Endometrial microvascular endothelial cells (primary cell): ENCODE measurements at regions not wholly inside any gene's neighbourhood (a gene's known extent, or its start where the extent isn't known, plus 50 kb on each side); places are given as distances from the start of the nearest gene placed in this dataset.
"Not testable (repeated sequence)": the region's sequence is repeated elsewhere in the genome, so short reads cannot be mapped to it uniquely, and the experiment has no call there.

Experiments used
- in situ Hi-C: cut with HindIII; loops from 2 replicates; pipeline ENCODE4 v1.10.0; 2017; ENCODE audit warnings: low sequenced_read_pairs, low pct_unique_long_range_greater_than_20kb; ENCODE audit errors: inconsistent ontology term

GRCh38 chr2:43019025-43019367 is 207.4 kb downstream of the ZFP36L2 start:
- in situ Hi-C loops, result no loop called here

DNA sequence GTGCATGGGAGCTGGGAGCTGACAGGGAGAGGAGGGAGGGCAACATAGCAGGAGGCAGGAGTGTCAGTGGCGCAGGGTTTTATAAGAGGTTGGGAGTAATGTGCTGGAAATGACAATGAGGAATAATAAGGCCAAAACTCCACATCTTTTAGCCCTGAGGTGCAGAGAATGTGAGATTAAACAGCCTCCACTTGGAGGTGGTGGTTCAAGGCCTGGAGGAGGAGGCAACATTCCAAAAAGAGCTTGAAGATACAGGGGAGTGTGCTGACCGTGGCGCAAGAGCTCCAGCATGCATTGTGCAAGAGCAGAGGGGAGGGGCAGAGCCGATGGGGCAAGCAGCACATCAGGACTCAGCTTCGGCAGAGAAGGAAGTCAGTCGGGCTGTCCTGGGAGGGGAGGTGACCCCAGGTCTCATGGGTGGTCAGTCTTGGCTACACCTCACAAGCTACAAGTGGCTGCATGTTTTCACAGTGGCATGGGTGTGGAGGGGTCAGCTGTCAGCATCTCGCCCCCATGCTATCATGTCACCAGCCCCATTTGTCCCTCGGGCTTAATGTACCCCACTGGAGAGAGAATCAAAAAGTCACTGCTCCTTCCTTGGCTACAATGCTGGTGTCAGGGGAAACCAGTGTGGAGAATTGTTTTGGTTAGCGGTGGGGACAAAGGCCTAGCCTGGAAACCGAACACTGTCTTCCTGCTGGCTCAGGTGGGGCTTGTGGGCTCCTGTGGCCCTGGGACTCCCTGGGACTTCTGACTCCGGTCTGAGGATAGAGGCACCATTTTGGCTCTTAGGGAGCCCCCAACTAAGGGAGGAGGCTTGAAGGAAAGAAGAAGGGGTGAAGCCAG is 208.0 kb downstream of the ZFP36L2 start:
- in situ Hi-C loops, result no loop called here

GRCh38 chr2:43013821-43014345 is 212.5 kb downstream of the ZFP36L2 start:
- in situ Hi-C loops, result no loop called here

DNA sequence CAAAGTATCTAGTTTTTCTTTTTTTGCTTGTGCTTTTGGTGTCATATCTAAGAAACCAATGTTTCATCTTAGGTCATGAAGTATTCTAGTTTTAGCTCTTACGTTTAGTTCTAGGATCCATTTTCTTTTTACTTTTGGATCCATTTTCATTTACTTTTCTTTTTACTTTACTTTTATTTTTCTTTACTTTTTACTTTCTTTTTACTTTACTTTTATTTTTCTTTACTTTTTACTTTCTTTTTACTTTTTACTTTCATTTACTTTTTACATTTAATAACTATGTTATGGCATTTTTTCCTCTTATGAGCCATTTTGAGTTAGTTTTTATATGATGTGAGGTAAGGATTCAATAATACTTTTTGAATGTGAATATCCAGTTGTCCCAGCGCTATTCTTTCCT is 213.4 kb downstream of the ZFP36L2 start:
- in situ Hi-C loops, result no loop called here

DNA sequence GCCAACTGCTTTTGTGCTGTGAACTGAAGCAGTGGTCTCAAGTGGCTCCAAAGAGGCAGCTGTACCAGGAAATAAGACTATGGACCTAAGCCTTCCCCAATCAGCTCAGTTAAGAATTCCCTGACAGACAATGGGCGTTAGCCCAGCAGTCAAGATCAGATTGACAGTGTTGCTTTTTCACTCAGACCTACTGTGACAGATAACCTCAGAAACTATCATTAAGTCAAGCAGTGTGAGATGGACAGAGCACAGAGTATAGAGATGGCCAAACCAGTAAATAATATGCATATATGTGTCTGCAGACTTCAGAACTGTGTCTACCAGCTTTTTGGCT is 215.3 kb downstream of the ZFP36L2 start:
- in situ Hi-C loops, result no loop called here

- in situ Hi-C loops, result no loop called here
These were observed 215.8 kb downstream of the ZFP36L2 start for GRCh38 chr2:43010438-43011157.

- in situ Hi-C loops, result no loop called here
These were observed 217.0 kb downstream of the ZFP36L2 start for GRCh38 chr2:43009448-43009847.

DNA sequence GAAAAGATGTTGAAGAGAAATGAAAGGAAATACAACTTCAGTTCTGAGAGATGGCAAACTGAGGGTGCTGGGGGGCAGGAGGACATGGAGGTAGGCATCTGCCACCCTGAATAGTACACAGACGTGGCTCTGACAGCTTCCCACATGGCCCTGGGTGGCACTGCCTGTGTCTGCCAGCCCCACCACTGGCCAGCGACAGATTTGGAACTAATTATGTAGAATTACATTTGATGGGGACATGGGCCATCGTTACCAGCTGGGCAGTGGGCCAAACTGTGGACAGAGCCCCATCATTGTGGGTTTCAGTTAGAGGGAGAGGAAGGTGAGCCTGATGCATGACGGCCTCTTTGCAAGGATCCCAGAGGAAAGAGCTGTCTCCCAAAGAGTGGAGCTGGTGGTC is 216.0 kb upstream of the HAAO start:
- in situ Hi-C loops, result no loop called here

DNA sequence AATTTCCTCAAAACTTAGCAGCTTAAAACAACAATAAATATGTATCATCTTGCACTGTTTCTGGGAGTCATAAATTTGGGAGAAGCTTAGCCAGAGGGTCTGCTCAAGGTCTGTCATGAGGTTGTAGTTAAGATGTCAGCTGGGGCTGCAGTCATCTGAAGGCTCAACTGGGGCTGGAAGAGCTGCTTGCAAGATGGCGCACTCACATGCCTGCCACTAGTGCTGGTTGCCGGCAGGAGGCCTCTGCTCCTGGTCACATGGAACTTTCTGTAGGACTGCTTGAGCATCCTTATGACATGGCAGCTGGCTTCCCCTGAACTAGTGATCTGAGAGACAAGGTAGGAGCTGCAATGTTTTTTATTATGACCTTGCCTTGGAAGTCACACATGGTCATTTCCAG is 215.5 kb upstream of the HAAO start:
- in situ Hi-C loops, result no loop called here

DNA sequence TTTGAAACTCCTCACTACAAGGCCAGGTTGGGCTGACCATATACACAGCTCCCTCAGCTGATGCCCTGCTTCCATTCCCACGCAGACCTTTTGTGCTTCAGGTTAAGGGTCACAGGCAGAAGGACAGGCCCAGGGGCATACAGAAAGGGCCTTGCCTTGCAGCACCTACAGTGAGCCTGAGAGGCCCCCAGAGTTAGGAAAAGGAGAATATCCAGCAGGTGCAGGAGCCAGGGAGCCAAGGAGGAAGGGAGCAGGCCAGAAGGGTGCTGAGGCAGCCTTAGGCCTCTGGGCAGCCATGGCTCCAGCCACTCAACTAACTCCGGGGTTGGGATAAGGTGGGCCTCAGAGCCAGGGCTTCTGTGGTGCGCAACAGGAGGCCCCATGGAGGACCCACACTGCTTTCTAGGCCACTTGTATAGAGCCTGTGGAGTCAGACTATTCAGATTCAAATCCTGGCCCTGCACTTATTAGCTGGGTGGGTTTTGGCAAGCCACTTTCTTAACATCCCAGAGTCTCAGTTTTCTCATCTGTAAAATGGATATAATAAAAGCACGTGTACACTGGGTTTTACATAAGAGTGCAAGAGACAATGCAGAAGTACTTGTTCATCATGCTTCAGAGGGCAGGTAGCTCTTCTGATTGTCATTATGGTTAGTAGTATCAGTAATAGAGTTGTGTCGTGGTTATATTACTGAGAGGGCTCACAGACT is 214.6 kb upstream of the HAAO start:
- in situ Hi-C loops, result no loop called here

- in situ Hi-C loops, result no loop called here
These were observed 213.8 kb upstream of the HAAO start for GRCh38 chr2:43005975-43006833.

- in situ Hi-C loops, result no loop called here
These were observed 213.0 kb upstream of the HAAO start for GRCh38 chr2:43005245-43005974.

DNA sequence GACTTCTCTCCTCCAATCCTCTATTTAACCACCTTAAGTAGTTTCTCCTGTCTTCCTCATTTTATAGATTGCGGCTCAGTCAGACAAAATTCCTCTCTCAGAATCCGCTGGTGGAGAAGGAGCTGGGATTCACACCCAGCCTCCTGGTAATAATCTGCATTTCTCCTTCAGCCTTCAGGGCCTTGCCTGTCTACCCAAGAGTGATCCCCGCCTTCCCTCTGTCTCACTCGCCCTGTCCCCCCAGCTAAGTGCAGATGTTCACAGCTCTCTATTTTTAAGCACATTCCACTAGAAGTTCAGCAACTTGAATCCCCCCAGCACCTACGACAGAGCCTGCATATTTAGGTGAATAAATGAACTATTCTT is 212.5 kb upstream of the HAAO start:
- in situ Hi-C loops, result no loop called here

GRCh38 chr2:43004126-43004865 is 211.9 kb upstream of the HAAO start:
- in situ Hi-C loops, result not testable (repeated sequence)

DNA sequence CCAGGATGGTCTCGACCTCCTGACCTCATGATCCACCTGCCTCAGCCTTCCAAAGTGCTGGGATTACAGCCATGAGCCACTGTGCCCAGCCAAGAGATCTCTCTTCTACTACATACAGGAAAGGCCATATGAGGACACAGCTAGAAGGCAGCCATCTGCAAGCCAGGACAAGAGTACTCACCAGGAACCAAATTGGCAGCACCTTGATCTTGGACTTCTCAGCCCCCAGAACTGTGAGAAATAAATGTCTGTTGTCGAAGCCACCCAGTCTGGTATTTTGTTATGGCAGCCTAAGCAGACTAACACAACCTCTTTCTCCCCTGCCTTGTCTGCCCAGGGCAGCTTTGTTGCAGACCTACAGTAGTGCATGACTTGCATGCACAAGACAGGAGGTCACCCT is 211.3 kb upstream of the HAAO start:
- in situ Hi-C loops, result no loop called here

DNA sequence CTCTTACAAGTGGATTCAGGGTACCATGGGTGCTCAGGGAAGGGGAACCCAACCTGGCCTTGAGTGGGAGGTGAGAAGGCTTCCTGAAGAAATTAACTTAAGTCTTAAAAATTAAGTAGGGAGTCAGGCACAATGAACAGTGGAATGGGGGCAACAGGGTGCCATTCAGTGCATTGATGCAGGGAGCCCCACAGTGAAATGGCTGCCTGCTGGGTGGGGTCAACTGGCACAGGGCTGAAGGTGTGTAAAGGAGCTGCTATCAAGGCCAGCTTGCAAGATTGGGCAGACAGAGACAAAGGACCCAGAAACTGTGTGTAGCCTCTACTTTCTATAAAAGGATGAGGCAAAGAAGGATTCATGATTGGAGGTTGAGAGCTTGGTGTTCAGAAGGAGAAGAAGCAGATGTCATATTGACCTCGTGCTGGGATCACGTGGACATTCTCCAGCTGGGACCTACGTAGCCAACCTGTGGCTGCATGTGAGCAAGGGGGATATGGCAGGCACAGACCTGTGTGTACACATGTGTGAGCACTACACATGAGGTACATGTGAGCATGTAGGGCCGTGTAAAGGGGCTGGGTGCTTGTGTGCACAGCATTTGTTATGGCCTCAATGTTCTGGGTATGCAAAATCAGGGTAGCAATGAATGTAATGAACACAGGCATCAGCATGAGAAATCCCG is 209.5 kb upstream of the HAAO start:
- in situ Hi-C loops, result no loop called here

DNA sequence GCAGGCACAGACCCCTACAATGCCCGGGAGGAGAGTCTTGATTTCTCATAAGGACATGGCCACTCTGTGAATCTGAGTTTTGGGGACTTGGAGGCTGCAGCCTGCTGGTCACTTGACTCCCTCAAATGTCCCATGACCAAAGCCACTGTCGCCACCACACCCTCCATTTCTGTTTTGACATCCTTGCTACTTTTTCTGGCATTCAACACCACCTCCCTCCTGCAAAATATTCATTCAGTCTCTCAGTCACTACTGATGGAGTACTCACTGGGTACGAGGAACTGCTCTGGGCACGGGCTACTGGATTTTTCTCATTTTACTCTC is 208.6 kb upstream of the HAAO start:
- in situ Hi-C loops, result no loop called here
